Activated naive CD4-positive, alpha-beta T cell treated with anti-CD3 and anti-CD28 coated beads, Interleukin-2, amount 50 U/mL, for 16 hours (primary cell): ENCODE measurements at regions not wholly inside any gene's neighbourhood (a gene's known extent, or its start where the extent isn't known, plus 50 kb on each side); places are given as distances from the start of the nearest gene placed in this dataset.
"Not testable (repeated sequence)": the region's sequence is repeated elsewhere in the genome, so short reads cannot be mapped to it uniquely, and the experiment has no call there.

Experiments used
- DNase-seq: peaks from one replicate; pipeline ENCODE4 v3.0.0-alpha.2; 2020

DNA sequence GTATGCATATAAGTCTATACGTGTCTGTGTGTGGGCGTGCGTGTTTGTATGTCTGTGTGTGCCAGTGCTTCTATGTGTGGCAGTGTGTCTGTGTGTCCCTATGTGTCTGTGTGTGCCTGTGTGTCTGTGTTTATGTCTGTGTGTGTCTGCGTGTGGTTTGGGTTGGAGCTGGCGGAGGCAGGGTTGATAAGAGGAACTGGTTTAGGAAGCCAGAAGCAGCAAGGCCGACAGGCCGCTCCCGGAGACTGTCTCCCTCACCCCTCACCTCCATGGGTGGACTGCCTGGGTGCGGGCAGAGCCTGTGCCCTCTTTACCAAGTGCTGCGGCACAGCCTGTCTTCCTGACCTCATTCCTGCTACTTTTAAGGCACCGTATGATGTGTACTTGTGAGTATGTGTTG, 327.1 kb upstream of the B3GAT1 start:
- no peak for DNase-seq

DNA sequence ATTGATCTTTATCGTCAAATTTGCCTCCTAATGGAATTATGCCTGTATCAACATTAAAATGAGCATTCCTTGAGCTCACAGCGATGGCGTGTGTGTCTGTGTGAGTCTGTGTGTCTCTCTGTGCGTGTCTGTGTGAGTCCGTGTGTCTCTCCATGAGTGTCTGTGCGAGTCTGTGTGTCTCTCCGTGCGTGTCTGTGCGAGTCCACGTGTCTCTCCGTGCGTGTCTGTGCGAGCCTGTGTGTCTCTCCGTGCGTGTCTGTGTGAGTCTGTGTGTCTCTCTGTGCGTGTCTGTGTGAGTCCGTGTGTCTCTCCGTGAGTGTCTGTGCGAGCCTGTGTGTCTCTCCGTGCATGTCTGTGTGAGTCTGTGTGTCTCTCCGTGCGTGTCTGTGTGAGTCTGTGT, 326.5 kb upstream of the B3GAT1 start:
- no peak for DNase-seq

DNA sequence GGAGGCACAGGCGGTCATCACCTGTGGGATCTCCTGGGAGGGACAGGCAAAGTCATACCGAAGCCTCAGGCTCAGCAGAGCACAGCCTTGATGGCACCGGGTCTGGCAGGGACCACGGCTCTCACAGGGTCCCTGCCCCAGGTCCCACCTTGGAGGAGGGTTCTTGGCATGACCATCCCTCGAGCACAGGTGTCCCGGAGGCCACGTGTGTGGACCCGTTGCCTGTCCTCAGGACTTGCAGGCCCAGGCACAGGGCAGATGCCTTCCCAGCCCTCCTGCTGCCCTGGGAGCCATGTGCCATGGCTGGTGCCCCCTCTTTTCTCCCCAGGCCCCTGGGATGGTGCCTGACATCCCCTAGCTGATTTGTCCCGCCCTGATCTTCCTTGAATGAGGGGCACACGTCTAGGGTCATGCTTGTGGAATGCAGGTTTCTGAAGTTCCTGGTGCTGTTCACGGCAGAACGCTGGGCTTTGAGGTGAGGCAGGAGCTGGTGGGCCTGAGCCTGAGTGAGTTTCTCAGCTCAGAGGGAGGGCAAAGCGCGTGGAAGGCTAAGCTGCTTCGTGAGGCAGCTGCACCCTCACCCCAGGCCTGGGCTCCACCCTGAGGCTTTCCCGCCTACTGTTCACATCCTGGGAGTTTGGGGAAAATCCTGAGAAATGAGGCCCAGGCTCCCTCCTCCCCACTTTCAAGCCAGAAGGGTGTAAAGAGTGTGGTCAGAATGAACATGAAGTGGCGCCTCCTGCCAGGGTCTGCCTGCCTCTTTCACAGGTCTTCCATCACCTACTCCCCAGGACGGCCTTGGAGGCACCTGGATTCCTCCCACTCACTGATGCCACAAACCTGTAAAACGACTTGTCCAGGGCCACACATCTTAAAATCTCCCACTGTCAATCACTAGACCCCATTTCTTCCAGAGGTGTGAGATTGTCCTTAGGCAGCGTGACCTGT, 325.8 kb upstream of the B3GAT1 start:
- no peak for DNase-seq

DNA sequence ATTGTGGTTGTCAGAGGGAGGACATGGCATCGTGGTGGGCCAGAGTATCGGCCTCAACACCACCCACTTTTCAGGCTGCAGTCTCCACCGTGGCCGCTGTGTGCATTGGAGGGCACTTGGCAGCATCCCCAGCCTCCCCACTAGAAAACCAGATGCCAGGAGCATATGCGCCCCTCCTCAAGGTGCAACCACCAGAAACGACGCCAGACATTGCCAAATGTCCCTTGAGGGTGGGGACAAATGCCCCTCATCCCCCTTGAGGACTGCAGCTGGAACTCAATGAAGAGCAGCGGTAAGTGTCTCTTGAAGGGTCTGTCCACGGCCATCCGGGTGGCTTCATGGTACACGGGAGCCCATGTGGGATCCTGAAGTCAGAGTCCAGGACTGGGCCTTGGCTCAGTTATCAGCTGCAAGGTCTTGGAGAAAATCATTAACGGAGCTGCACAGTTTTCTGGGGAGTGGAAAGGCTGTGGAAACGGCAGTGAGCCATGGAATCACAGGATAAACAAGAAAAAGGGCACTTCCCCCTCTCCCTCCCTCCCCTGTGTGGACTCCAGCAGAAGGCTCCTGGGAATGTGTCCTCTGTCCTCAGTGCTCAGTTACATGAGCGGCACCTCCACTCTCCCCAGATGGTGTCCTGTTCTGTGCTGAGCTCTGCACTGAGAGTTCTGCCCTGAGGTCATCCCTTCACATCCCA, 324.4 kb upstream of the B3GAT1 start:
- no peak for DNase-seq

DNA sequence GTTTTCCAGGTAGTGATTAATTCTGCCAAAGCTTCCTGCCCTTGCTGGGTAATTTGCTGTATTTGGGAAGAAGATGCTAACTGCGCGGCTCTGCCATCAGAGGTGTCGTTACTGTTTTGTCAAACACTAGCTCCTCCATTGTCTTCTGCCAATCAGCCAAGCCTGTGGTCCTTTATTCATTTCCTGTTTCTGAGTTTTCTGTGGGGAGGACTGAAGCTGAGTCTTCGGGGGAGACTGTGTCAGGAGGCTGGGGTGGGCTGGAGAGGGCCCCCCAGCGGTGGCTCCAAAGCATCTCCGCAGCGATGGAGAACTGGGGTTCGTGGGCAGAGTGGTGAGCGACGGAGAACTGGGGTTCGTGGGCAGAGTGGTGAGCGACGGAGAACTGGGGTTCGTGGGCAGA, 322.9 kb upstream of the B3GAT1 start:
- DNase-seq: no peak

GRCh38 chr11:134734141-134734845, 322.3 kb upstream of the B3GAT1 start:
- no peak for DNase-seq

- DNase-seq: no peak
These were observed 321.6 kb upstream of the B3GAT1 start for GRCh38 chr11:134733646-134734045.

DNA sequence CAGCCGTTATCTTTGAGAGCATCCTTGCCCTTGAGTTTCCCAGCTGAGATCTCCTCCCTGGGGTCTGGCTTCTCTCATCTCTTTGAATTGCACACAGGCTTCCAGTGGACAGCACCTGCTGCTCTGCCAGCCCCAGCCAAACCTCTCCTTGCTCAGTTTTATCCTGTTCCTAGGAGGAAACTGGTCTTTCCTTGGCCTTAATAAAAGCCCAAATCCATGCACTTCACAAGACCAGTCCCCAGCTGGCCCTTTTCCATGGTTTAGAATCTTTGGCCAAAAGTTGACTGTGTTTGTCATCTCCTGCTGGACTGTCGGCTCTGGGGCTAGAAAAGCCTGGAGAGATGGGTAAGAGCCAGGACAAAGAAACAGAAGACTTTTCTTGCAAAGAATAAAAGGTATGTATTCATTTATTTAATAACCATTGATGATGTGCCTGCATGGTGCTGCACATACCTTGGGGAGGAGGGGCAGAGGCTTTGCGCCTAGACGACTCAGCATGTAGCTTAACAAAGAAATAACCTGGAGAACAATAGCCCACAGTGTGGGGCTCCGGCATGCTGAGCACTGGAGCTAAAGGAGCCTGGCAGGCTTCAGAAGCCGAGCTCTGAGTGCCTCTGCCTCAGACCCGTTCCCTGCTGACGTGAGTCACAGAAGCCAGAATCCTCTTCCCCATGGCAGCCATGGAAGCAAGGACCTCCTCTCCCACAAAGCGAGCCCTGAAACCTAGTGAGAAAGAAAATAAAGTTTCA, 319.3 kb upstream of the B3GAT1 start:
- DNase-seq: no peak

DNA sequence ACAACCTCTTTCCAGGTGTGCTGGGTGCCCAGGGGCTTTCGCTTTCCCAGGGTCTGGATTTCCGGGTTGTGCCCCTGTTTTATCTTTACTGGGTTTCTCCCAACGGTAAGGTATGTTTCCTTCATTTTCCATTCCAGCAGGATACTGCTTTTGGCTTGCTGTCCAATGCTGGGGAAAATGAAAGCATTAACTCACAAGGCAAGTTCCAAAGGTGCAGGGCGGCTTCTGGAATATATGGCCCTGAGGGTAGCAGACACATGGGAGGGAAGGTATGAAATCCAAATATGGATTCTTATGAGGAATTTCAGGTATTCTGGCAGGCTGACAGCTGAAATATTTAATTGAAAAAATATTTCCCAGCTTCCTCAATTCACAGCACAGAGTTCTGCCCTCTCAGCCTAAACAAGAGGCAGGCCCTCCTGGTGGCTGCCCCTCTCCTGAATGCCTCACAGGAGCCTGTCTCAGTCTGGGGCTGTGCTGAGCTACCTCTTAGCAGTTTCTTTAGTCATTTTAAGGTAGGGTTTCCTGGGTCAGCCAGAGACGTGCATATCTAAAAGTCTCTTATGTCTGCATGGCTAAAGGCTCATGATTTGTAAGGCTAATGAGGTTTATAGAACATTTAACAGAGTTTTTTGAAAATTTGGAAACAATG, 318.6 kb upstream of the B3GAT1 start:
- no peak for DNase-seq

GRCh38 chr11:134730101-134730500, 318.1 kb upstream of the B3GAT1 start:
- DNase-seq: no peak

DNA sequence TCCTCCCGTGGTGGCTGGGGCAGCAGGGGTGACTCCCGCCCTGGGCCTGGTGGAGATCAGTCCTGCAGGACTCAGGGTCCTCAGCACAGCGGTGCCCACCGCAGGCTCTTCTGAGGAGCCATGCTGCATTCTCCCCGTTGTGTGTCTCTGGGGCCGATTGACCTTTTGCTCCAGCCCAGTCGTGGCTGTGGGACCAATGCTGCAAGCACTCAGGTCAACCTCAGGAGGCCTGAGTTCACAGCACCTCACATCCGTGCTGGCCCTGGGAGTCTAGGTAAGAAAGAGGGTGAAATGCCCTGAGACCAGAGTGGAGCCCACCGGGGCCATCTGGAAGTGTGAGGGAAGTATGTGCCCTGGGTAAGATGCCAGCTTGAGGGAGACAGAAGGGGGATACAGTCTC, 316.1 kb upstream of the B3GAT1 start:
- DNase-seq: no peak

DNA sequence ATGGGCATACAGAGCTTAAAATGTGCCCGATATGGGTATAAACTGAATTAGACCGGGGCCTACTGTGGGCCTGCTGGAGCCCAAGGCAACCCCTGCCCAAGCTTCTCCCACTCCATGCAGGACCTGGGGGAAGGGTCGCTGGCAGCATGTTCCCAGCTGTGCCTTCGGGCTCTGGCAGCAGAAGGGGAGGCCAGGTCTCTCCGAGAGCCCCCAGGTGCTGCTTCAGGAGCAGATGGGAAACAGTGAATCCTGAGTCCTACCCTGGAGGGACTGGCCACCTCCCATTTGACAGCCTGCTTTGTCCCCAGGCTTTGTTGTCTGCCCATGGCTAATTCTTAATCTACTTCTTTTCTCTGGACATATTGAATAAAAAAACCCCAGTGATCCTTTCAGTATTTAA, 315.6 kb upstream of the B3GAT1 start:
- DNase-seq: no peak

DNA sequence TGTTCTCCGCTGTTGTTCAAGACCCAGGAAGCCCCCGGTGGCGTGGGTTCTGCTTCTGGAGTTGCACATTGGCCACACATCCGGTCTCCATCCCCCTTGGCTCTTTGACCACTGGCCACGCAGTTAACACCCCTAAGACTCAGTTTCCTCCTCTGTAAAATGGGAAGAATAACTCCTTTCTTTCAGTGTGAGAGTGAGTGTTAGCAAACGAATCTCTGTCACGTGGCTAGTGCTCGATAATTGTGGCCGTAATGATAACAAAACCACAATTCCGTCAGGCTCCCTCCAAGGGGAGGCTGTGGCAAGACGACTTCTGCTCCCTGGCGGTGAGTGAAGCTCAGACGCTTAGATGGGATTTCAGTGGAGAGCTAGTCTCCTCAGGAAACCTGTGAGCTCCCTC, 315.2 kb upstream of the B3GAT1 start:
- DNase-seq: no peak

GRCh38 chr11:134725716-134726639, 313.9 kb upstream of the B3GAT1 start:
- DNase-seq: no peak

- no peak for DNase-seq
These were observed 313.2 kb upstream of the B3GAT1 start for GRCh38 chr11:134725211-134725610.

DNA sequence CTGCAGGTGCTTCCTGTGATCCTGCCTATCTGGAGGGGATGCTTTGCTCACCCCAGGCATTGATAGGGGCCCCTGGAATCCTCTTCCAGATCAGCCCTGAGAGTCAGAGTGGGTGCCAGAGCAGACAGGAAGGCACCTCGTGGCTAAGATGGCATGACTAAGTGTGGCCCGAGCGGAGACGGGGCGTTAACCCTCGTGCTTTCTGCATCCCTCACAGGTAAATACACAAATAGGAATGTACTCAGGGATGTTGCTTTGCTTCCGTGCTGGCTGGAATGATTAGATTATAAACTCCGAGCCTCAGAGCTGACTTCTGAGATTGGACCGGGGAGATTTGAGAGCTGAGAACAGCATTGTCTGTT, 312.7 kb upstream of the B3GAT1 start:
- no peak for DNase-seq

DNA sequence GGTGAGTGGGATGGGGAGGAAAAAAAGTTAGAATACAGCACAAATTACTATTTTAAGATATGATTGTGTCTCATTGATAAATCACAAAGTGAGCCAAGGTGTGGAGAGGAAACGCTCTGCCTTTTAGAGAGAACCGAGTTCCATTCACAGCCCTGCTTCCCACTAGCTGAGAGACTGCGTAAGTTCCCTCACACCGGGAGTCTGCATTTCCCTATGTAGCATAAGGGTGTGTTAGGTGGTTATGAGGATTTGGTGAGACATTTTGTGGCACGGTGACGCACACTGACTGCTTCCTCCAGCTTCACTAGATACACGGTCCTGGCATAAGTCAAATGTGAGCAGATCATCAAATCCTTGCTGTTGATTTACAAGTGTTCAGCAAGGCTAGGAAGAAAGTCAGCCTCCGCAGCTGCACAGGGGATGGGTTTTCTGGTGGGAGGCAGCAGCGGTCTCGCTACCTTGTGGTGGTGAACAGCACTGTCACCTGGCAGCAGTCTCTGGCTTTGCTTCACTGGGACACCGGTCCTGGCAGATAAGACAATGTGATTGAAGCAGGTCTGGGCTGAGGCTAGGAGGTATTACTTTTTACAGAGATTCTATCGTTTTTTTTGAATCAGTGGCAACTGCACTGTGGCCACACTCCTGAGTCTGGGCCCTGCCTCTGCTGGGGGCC, 312.2 kb upstream of the B3GAT1 start:
- no peak for DNase-seq

GRCh38 chr11:134720691-134721070, 308.6 kb upstream of the B3GAT1 start:
- DNase-seq: not testable (repeated sequence)

DNA sequence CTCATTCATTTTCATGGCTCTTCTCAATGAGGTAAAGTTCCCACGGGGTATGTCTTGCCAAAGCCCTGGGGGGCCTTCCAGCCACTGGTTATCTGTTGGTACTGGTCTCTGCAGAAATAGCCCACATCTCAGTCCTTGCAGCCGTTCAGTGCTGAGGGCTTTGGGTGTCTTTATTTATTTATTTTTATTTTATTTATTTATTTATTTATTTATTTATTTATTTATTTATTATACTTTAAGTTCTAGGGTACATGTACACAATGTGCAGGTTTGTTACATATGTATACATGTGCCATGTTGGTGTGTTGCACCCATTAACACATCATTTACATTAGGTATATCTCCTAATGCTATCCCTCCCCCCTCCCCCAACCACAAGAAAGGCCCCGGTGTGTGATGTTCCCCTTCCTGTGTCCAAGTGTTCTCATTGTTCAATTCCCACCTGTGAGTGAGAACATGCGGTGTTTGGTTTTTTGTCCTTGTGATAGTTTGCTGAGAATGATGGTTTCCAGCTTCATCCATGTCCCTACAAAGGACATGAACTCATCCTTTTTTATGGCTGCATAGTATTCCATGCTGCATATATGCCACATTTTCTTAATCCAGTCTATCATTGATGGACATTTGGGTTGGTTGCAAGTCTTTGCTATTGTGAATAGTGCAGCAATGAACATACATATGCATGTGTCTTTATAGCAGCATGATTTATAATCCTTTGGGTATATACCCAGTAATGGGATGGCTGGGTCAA, 308.1 kb upstream of the B3GAT1 start:
- not testable (repeated sequence) for DNase-seq

GRCh38 chr11:134719397-134719796, 307.4 kb upstream of the B3GAT1 start:
- no peak for DNase-seq
